GM12891 (cell line): ENCODE measurements at regions not wholly inside any gene's neighbourhood (a gene's known extent, or its start where the extent isn't known, plus 50 kb on each side); places are given as distances from the start of the nearest gene placed in this dataset.

Experiments
- DNase-seq: peaks from one replicate; pipeline ENCODE4 v3.0.0; 2011; ENCODE audit warnings: low spot score; ENCODE audit not compliant: insufficient read length
- FAIRE-seq: peaks from 2 replicates; lab custom pipeline; 2011; peaks lifted over from hg19 to GRCh38; lab: Jason Lieb, UNC
- PAX5 ChIP-seq: IDR thresholded peaks from 2 replicates; pipeline ENCODE4 v1.6.1; 2011; ENCODE audit warnings: low read length, moderate library complexity, mild to moderate bottlenecking; ENCODE audit not compliant: insufficient read depth, severe bottlenecking
- POLR2A ChIP-seq: IDR thresholded peaks from 2 replicates; pipeline ENCODE4 v1.6.1; 2011; ENCODE audit warnings: low read depth, low read length, control low read depth
- POLR2AphosphoS5 ChIP-seq: IDR thresholded peaks from 2 replicates; pipeline ENCODE4 v1.6.1; 2011; ENCODE audit warnings: low read depth, low read length, control low read depth
- POU2F2 ChIP-seq: IDR thresholded peaks from 2 replicates; pipeline ENCODE4 v1.6.1; 2011; ENCODE audit warnings: low read depth, mild to moderate bottlenecking, control low read depth, low read length, moderate library complexity
- SPI1 ChIP-seq: IDR thresholded peaks from 2 replicates; pipeline ENCODE4 v1.6.1; 2011; ENCODE audit warnings: low read depth, low read length, control low read depth
- TAF1 ChIP-seq: IDR thresholded peaks from 2 replicates; pipeline ENCODE4 v1.6.1; 2011; ENCODE audit warnings: low read depth, low read length, control low read depth

GRCh38 chr5:143469125-143469524 is 65.6 kb upstream of the NR3C1 start:
- TF ChIP-seq SPI1 (no peak), TAF1 (no peak), PAX5 (no peak), POLR2AphosphoS5 (no peak)
- FAIRE-seq, result no peak
- no peak for DNase-seq

DNA sequence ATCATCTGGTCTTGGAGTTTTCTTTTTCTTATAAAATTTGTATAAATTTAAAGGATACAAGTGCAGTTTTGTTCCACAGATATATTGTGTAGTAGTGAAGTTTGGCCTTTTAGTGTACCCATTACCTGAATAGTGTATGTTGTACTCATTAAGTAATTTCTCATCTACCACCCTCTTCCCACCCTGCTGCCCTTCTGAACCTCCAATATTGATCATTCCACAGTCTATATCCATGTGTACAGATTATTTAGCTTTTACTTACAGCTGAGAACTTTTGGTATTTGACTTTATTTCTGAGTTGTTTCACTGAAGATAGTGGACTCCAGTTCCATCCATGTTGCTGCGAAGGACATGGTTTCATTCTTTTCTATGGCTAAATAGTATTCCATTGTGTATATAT is 63.1 kb upstream of the NR3C1 start:
- no peak for TF ChIP-seq TAF1
- TF ChIP-seq SPI1, result no peak
- no peak for TF ChIP-seq POLR2A
- FAIRE-seq, result no peak

GRCh38 chr5:143464723-143465490 is 61.4 kb upstream of the NR3C1 start:
- FAIRE-seq (no peak), DNase-seq (no peak)
- TF ChIP-seq POU2F2, result no peak
- no peak for TF ChIP-seq POLR2A
- no peak for TF ChIP-seq PAX5
- TF ChIP-seq SPI1, result no peak
- TF ChIP-seq TAF1, result no peak
- no peak for TF ChIP-seq POLR2AphosphoS5

More for the DNA sequence above, 63.1 kb upstream of the NR3C1 start:
- no peak for DNase-seq

- no peak for FAIRE-seq
- DNase-seq, result no peak
- TF ChIP-seq SPI1, result no peak
- TF ChIP-seq POLR2AphosphoS5, result no peak
- no peak for TF ChIP-seq POLR2A
- TF ChIP-seq PAX5, result no peak
- TF ChIP-seq POU2F2, result no peak
- TF ChIP-seq TAF1, result no peak
Measured at GRCh38 chr5:143462431-143462830, 58.9 kb upstream of the NR3C1 start.

DNA sequence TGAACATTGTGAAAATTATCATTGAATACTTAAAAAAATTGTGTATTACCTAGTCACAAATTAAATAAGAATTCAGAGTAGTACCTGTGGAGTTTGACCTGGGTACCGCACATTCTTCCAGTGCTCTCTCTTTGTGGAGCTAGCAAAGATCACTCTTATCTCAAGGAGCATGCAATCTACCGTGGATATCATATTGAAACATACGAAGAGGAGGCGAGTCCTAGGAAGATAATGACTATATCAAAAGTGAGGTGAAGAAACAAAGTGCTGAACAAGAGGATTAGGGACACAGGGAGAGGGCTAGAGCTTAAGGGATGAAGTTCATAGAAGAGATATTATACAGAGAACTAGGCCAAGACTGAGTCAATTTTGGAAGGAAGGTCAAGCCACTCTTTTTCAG is 55.9 kb upstream of the NR3C1 start:
- FAIRE-seq (no peak), DNase-seq (no peak)
- TF ChIP-seq TAF1, result no peak
- TF ChIP-seq SPI1, result no peak
- no peak for TF ChIP-seq PAX5
- no peak for TF ChIP-seq POLR2A
- TF ChIP-seq POU2F2, result no peak
- TF ChIP-seq POLR2AphosphoS5, result no peak

- FAIRE-seq (no peak), DNase-seq (no peak)
- no peak for TF ChIP-seq POLR2A
- TF ChIP-seq POLR2AphosphoS5, result no peak
- TF ChIP-seq TAF1, result no peak
- TF ChIP-seq SPI1, result no peak
- TF ChIP-seq PAX5, result no peak
- TF ChIP-seq POU2F2, result no peak
Measured at GRCh38 chr5:143456952-143457547, 53.6 kb upstream of the NR3C1 start.

DNA sequence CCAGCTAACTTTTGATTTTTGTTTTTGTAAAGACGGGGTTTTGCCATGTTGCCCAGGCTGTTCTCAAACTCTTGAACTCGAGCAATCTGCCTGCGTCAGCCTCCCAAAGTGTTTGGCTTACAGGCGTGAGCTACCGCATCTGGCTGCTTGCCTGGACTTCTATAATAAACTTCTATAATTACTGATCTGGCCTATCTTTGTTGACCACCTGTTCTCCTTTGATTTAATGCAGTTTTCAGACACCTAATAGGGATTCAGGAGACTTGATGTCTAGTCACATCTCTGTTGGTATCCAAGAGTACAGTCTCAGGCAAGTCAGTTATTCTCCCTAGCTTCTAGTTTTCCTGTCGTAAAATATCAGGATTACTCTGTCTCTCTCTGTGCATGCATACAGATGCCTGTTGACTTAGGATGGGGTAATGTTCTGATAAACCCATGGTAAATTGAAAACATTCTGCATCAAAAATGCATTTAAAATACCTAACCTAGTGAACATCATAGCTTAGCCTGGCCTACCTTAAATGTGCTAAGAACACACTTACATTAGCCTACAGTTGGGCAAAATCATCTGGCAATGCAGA is 51.5 kb upstream of the NR3C1 start:
- no peak for TF ChIP-seq POLR2AphosphoS5
- TF ChIP-seq POU2F2, result no peak
- no peak for TF ChIP-seq PAX5
- TF ChIP-seq POLR2A, result no peak
- TF ChIP-seq TAF1, result no peak
- TF ChIP-seq SPI1, result no peak
- no peak for DNase-seq
- no peak for FAIRE-seq

DNA sequence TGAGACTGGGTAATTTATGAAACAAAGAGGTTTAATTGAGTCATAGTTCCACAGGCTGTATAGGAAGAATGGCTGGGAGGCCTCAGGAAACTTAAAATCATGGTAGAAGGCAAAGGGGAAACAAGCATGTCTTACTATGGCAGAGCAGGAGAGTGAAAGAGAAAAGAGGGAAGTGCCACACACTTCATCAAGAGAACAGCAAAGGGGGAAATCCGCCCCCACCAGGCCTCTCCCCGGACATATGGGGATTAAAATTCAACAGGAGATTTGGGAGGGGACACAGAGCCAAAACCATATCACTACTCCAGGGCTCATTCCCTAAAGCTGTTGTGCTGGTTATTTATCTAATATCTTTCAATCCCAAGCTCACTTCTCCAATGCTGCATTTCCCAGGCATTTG is 50.2 kb upstream of the NR3C1 start:
- TF ChIP-seq TAF1 (no peak), SPI1 (peak; percentile 77), PAX5 (no peak)
- FAIRE-seq (no peak), DNase-seq (no peak)
